BJ (cell line): ENCODE measurements at regions not wholly inside any gene's neighbourhood (a gene's known extent, or its start where the extent isn't known, plus 50 kb on each side); places are given as distances from the start of the nearest gene placed in this dataset.
"Not testable (repeated sequence)": the region's sequence is repeated elsewhere in the genome, so short reads cannot be mapped to it uniquely, and the experiment has no call there.

Source experiments
- CTCF ChIA-PET: fragments of 350-600 bp; formaldehyde crosslinking; extraction: SDS; loops from one replicate; lab custom pipeline; 2021; ENCODE audit warnings: antibody characterized with exemption, inconsistent platforms; lab: Yijun Ruan, JAX
- POLR2A ChIA-PET: fragments of 300-600 bp; sonication (Branson Sonifier 250); formaldehyde crosslinking; extraction: SDS; loops from one replicate; lab custom pipeline; 2021; ENCODE audit warnings: antibody characterized with exemption; lab: Charles Lee
- DNase-seq: peaks from one replicate; pipeline ENCODE4 v3.0.0-alpha.2; 2011; ENCODE audit warnings: low read depth
- H3K27me3 ChIP-seq: 2 replicates; pipeline ENCODE4 v1.6.0; 2011; ENCODE audit warnings: low read length; ENCODE audit not compliant: control insufficient read depth, insufficient read depth
- H3K36me3 ChIP-seq: 2 replicates; pipeline ENCODE4 v1.5.1; 2011; ENCODE audit warnings: low read length; ENCODE audit not compliant: control insufficient read depth, insufficient read depth
- H3K4me3 ChIP-seq: 2 replicates; pipeline ENCODE4 v1.5.1; 2011; ENCODE audit warnings: low read depth, mild to moderate bottlenecking, control low read depth, low read length
- CTCF ChIP-seq: IDR thresholded peaks from 2 replicates; pipeline ENCODE4 v1.5.1; 2011; ENCODE audit warnings: low read depth, mild to moderate bottlenecking, control low read depth, inconsistent platforms, low read length, moderate library complexity; ENCODE audit not compliant: insufficient read depth

DNA sequence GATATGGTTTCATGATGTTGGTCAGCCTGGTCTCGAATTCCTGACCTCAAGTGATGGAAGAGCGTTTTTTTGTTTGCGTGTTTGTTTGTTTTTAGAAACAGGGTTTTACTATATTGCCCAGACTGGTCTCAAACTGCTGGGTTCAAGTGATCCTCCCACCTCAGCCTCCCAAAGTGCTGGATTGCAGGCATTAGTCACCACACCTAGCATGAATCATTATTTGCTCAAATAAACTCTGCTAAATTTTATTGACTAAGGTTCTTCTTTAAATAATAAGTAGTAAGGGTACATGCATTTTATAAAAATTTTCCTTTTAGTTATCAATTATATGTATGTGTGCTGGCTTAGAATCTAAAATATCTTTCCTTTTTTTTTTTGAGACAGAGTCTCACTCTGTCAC is 52.9 kb downstream of the ZBTB9 start:
- no peak for DNase-seq
- H3K36me3 ChIP-seq = no peaks in the 10 kb centered on the region
- no peak overlapping the region for H3K4me3 ChIP-seq
- ChIA-PET POLR2A (no interaction called here), CTCF (no interaction called here)
- H3K27me3 ChIP-seq = peaks cover 3% of the 10 kb centered on the region; the same call in 1 of the 2 replicates
- TF ChIP-seq CTCF = no peak

- DNase-seq = no peak
- ChIA-PET POLR2A (no interaction called here), CTCF (no interaction called here)
- no peak for TF ChIP-seq CTCF
- Histone ChIP-seq H3K36me3 (no peaks in the 10 kb centered on the region), H3K27me3 (peaks cover 10% of the 10 kb centered on the region), H3K4me3 (no peak overlapping the region)
These were observed 54.9 kb downstream of the ZBTB9 start for GRCh38 chr6:33508935-33509926.

DNA sequence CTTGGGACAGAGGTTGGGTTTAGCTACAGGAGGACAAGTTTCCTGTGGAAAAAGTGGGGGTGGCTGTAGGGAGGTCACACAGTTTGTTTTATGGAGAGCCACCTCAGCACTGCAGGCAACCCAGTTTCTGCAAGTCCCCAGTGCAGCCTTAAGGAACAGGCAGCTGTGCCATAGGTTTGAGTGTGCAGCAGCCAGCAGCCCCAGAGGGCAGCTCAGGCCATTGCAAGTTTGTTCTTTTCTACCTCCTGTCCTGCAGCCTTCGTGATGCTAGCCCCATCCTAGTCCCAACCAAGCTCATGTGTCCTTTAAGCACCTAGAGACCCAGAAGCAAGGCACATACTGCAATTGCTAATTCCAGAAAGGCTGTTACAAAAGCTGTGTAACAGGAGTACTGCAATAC is 58.8 kb downstream of the ZBTB9 start:
- CTCF ChIA-PET = interaction anchor here (2.2 kb wide), 1 partner anchor 11 kb away, joined by 8 read pairs; no protein-coding TSS in a partner anchor
- Histone ChIP-seq H3K27me3 (peaks cover 10% of the 10 kb centered on the region), H3K4me3 (no peak overlapping the region), H3K36me3 (no peaks in the 10 kb centered on the region)
- no peak for TF ChIP-seq CTCF
- POLR2A ChIA-PET = no interaction called here
- no peak for DNase-seq

DNA sequence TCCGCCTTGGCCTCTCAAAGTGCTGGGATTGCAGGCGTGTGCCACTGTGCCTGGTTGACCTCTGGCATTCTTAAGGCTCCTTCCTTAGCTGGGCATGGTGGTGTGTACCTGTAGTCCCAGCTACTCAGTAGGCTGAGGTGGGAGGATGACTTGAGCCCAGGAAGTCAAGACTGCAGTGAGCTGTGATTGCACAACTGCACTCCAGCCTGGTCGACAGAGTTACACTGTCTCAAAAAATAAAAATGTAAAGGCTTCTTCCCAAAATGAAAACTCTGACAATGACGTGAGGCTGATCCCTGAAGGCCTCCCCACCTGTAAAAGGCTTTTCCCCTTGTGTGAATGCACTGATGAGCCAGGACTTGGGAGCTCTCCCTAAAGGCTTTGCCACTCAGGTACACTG is 62.4 kb downstream of the ZBTB9 start:
- TF ChIP-seq CTCF = no peak
- ChIA-PET CTCF (no interaction called here), POLR2A (no interaction called here)
- no peak overlapping the region for H3K4me3 ChIP-seq
- DNase-seq = no peak
- peaks cover 8% of the 10 kb centered on the region for H3K27me3 ChIP-seq
- no peaks in the 10 kb centered on the region for H3K36me3 ChIP-seq

- CTCF ChIA-PET = interaction anchor here (0.6 kb wide), 1 partner anchor 10 kb away, joined by 3 read pairs; no protein-coding TSS in a partner anchor
- not testable (repeated sequence) for H3K27me3 ChIP-seq
These were observed 59.2 kb downstream of the BAK1 start for GRCh38 chr6:33520636-33521488.

More at GRCh38 chr6:33520636-33521488, 59.2 kb downstream of the BAK1 start:
- H3K4me3 ChIP-seq, DNase-seq, H3K36me3 ChIP-seq, POLR2A ChIA-PET: not testable (repeated sequence)
